H54 (cell line): ENCODE measurements at regions not wholly inside any gene's neighbourhood (a gene's known extent, or its start where the extent isn't known, plus 50 kb on each side); places are given as distances from the start of the nearest gene placed in this dataset.

Experiments
- DNase-seq: peaks from one replicate; pipeline ENCODE4 v3.0.0; 2011; ENCODE audit warnings: low spot score, mixed read lengths; ENCODE audit not compliant: insufficient read length
- FAIRE-seq: peaks from 3 replicates; lab custom pipeline; 2011; peaks lifted over from hg19 to GRCh38; lab: Jason Lieb, UNC
- POLR2A ChIP-seq: IDR thresholded peaks from 2 replicates; pipeline ENCODE4 v1.6.1; 2011; ENCODE audit warnings: low read depth, mild to moderate bottlenecking, low read length

DNA sequence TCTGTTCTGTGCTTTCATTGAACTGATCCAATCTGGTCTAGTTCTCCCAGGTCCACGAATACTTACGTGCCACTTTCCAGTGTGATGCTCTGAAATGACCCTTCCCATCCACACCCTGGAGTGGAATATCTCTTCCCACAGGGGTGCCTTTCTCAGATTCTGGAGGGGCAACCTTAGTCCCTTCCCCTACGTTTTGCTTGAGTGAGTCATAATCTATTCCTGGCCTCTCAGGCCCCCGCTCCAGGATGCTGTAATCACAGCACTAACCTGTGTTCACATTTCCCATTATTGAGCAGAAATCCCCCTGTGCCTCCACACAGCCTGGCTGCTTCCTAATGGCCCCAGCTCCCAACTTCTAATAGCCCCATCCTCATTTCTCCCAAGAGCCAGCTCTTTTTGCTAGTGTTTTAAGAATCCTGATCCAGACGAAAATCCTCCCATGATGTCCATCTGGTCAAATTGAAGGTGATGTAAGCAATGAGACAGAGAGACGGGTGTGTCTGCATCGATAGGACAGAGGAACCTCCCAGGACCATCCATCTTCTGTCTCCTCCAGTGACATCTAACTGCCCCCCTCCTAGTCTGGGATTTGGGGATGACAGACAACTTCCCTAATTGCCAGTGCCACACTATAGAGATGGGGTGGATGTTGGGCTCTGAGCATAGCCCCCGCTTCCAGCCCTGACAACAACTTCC is 164.0 kb upstream of the MAF start:
- no peak for DNase-seq
- no peak for FAIRE-seq
- no peak for TF ChIP-seq POLR2A

DNA sequence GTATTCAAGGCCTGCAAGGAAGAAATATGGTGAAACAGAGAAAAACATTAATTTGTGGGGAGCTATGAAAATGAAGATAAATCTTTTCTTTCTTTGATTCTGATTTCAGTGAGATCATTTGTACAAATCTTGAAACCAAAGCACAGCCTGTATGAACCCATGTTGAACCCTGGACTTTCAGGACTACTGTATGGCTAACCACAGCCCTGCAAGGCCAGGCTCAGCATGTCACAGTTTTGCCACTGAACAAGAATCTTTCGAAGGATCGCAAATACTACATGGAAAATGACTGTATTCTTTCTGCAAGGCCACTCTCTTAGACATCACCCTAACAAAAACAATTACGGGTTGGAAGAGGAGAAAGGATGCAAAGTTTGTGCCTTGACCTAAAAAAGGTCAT is 161.7 kb upstream of the MAF start:
- FAIRE-seq (no peak), DNase-seq (no peak)
- no peak for TF ChIP-seq POLR2A

DNA sequence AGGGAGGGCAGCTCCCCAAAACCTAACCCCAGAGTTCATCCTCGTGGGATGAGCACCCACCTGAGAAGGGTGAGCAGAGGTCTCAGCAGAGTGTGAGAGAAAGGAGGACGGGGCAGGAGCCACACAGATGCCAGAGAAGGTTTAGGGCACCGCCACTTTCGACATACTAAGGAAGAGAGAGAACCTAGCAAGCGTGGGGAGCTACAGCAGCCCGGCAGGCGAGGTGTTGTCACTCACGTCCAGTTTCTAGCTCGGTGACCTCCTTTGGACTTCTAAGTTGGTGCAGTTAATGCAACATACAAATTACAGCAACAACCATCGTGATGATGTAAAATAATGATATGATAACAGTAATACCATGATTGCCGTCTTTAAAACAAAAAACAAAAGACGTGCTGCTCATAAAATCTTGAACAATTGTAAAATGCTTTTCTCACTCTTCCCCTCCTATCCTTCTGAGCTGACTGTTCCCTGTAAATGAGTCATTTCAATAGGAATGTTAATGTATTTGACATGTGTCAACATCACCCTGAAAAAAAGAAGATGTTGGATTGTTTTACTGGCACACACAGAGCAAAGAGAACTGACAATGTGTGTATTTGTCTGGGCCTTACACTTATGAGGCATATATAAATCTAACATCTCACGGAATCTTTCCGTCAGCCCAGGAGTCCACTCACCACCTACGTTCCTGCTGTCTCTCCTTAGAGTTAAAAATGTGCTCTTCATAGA is 158.2 kb upstream of the MAF start:
- no peak for DNase-seq
- no peak for TF ChIP-seq POLR2A
- FAIRE-seq, result no peak

DNA sequence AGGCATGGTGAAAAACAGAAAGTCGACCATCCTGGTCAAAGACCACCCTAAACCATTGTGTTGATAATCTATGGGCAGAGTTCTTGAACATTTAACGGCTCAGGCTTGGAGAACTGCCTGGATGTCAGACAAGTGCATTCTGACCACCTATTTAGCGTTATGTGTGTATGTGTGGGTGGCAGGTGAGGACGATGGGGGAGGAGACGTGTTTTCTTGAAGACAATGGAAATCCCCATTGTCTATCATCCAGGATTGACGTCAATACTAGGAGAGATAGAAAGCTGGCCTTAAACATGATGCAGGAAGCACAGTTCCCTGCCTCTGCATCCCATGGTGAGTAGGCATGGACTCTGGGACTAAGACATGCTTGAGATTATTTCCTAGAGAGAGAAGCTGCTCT is 157.4 kb upstream of the MAF start:
- TF ChIP-seq POLR2A, result no peak

DNA sequence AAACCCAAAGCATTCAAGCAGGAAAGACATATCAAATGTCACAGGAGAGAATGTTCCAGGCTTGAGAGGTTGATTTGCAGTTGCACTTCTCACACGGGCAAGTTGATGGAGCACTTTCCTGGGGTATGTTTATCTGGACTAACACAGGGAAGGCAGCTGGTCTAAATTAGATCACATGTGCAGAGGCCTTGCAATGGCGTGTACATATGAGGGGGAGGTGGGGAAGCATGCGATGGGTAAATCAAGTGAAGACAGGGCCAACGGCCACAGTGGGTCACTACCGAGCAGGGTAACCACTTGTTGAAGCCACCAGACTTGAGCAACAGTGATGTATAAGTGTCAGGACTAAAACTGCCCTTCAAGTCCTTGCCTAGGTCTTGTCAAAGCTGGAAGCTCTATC is 156.6 kb upstream of the MAF start:
- FAIRE-seq (no peak), DNase-seq (no peak)
- no peak for TF ChIP-seq POLR2A

More for the DNA sequence above, 157.4 kb upstream of the MAF start:
- FAIRE-seq (no peak), DNase-seq (no peak)

DNA sequence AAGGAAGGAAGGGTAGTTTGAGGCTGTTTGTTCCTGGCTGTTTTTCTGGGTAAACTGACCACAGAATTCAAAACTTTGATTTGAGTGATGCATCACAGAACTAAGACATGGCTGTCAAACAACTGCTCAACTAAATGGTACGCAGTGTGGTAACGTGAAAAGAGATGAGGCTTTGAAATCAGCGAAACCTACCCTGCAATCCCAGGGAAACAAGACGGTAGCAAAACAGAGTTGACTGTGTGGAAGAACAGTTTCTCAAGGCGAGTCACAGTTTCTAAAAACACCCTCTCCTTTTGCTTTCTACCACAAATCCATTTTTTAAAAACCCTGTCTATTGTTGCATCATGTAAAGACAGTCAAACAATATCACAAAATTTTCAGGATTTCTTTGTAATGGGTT is 156.0 kb upstream of the MAF start:
- no peak for TF ChIP-seq POLR2A
- FAIRE-seq (no peak), DNase-seq (no peak)

DNA sequence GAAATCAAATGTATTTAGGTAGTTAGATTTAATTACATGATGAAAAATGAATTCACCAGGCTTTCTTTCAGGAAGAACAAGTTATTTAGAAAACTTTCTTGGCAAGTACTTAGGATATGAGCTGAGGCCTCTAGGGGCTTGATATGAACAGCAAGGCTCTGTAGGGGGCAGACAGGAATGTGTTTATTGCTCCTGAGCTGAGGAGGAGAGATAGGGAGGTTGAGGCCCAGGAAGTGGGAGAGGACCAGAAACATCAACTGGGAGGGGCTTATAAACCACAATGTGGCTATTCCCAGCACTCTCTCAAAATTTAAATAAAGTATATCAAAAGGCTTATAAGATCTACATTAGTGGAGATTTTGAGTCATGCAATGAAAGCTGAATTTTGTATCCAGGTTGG is 154.0 kb upstream of the MAF start:
- DNase-seq, result no peak
- no peak for FAIRE-seq
- TF ChIP-seq POLR2A, result no peak

DNA sequence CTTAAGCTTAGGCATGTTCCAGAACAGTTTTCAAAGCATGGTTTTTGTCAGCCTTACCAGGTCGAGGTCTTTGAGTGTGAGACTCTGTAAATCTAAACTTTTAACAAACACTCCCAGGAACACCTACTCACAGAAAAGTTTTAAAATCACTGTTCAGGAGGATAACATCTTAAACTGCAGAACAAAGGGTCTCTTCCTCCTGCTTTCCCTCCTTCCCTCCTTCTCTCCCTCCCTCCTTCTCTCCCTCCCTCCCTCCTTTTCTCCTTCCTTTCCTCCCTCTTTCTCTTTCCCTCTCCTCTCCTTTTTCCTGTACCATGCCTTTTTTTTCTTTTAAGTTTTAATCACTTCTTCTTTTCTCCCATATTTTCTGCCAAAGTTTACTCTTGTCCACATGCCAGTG is 153.5 kb upstream of the MAF start:
- FAIRE-seq (no peak), DNase-seq (no peak)
- TF ChIP-seq POLR2A, result no peak

DNA sequence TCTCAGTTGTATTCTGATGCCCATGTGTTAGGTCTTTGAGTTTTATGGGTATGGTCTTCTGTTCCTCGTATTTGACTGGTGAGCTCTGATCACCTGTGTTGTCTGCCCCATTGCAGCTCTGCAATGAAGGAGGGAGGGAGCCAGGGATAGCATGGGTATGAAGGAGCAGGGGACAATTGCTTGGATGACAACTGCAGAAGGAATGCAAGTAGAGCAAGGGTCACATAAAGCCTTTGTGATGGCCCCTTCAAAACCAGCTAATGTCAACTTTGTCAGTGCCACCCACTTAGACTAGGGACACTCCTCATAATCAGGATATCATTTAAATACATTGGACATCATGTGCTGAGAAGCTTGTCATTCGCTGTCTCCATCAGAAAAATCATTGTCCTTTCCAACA is 152.7 kb upstream of the MAF start:
- TF ChIP-seq POLR2A, result no peak
- DNase-seq (no peak), FAIRE-seq (no peak)

DNA sequence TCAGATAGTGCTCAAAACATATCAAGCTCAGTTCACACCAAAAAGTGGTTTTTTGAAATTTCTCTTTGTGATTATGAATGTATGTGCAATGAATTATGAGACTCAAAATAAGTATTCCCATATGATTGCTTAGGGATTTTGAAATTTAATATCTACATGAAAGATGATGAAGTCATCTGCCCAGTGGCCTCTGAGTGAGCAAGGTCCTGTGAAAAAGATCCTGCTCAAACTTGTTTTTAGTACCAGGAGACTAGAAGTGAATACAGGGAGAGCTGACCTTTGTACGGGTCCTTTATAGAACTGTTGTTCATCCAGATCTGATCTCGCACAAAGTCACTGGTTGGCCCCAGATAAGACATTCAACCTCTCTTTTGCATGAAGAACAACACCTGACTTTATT is 151.9 kb upstream of the MAF start:
- FAIRE-seq (no peak), DNase-seq (no peak)
- TF ChIP-seq POLR2A, result no peak

DNA sequence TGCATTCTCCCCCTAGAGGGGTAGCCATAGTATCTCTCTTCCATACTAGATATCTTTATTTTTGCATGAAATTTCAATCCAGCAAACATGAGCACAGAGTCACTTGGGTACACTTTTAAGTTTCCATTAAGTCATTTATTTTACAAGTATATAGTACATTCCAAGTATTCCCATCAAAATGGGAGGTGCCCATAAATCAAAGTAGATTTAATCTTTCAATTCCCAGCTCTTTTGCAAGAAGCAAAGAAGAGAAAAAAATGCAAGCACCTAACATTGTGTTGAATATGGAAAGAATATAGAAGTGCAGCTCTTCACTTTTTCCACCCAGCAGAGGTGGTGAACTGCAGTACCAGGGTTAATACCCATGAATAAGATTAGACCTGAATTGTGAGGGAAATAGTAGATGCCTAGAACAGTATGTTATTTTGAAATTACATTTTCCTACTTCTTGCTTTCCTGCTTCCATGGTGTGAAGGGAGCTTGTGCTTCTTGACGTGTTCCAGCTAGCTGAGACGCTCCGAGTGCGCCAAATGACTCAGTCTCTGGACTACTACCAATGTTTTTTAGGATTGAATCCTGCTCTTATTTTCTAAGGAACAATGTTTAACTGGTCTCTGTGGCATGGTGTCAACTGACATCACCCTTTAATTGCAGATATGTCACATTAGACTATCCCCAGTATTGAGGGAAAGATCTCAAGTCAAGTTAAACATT is 151.1 kb upstream of the MAF start:
- no peak for TF ChIP-seq POLR2A
- FAIRE-seq (no peak), DNase-seq (no peak)

DNA sequence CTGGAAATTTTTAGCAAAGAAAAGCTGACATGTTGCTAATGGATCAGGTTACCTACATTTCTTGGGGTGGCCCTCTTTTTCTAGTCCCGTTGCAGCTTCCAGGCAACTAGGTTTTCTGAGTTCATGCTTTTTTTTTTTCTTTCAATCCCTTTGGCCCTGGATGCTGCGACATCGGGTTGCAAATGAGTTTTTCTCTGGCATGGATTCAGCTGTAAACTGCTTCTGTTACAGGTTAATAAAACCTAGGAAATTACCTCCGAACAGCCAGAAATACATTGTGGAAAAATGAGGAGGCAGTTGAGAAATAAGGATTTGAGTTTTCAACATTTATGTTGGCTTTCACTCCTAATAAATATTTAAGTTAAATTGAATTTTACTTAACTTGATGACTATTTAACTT is 149.8 kb upstream of the MAF start:
- DNase-seq, result no peak
- FAIRE-seq, result no peak
- TF ChIP-seq POLR2A, result no peak

DNA sequence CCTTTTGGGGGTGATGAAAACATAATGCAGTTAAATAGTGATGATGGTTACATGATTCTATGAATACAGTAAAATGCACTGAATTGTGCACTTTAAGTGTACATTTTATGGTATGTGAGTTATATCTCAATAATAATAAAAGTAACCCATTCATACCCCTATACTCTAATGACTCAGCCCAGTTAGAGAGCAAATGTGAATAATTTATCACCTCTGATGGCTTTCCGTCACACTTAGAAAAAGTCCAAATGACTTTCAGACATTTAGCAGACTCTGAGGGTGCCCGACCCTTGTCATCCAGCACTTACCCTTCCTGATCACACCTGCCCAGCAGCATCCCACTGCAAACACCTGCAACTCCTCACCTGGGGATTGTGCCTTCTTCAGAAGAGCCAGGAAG is 148.1 kb upstream of the MAF start:
- DNase-seq (no peak), FAIRE-seq (no peak)
- no peak for TF ChIP-seq POLR2A

DNA sequence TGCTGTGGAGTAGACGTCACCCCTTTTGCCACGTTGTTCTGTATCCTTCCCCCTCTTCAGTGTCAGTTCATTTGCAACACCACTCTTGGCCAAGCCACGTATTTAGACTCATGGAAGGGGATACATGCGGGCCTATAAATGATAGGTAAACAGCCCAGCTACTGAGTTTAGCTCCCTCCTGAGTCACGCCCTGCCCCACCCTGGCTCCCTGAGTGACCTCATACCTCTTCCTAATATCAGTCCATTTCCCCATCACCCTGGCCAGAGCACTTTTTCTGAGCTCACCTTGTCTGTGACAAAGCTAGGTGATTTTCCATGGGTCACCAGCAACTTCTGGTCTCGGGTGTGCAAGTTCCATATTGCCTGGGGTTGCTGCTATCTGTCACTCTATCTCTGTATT is 147.2 kb upstream of the MAF start:
- DNase-seq (no peak), FAIRE-seq (no peak)
- no peak for TF ChIP-seq POLR2A
